K562 (cell line): ENCODE measurements at regions not wholly inside any gene's neighbourhood (a gene's known extent, or its start where the extent isn't known, plus 50 kb on each side); places are given as distances from the start of the nearest gene placed in this dataset.
A peak's percentile ranks its signal among the peaks of the same experiment; 100 is the strongest.

Source experiments
- ATAC-seq: fragments of 200-7000 bp; cut with Tn5 transposase; 3 replicates; pipeline ENCODE4 v1.9.1; 2020; ENCODE audit warnings: moderate library complexity
- BruUV-seq: library from RNA; stranded (reverse); fragments of 400-500 nt; replicated peaks from 2 replicates; lab custom pipeline; 2021; lab: Mats Ljungman, UMichigan
- CTCF ChIA-PET: fragments of 300-600 bp; formaldehyde crosslinking; extraction: SDS; loops from one replicate; lab custom pipeline; 2021; ENCODE audit warnings: low intra/inter-chr PET ratio; lab: Yijun Ruan, JAX
- POLR2A ChIA-PET: fragments of 300-600, 350-650 bp; sonication (Branson Sonifier 250); formaldehyde crosslinking; extraction: SDS; loops from one replicate; lab custom pipeline; 2021; ENCODE audit warnings: antibody characterized with exemption, inconsistent platforms; lab: Yijun Ruan, JAX
- DNase-seq, 4 experiments: peaks; one replicate each; pipeline versions ENCODE4 v3.0.0 to v3.0.0-alpha.2; 2011 to 2018; ENCODE audit warnings: low spot score in 3 of 4, mixed read lengths in 3 of 4; ENCODE audit errors: extremely low read depth in 1 of 4
- FAIRE-seq: peaks from 2 replicates; lab custom pipeline; 2011; peaks lifted over from hg19 to GRCh38; lab: Jason Lieb, UNC
- H2AFZ ChIP-seq: 2 replicates; pipeline ENCODE4 v1.6.0; 2011; ENCODE audit warnings: low read depth, low read length, control low read depth, inconsistent platforms
- H3K27ac ChIP-seq: fragments of 200-600 bp; 3 replicates; pipeline ENCODE4 v1.8.0; 2011; ENCODE audit warnings: low read depth, mild to moderate bottlenecking, control low read depth, inconsistent platforms, low read length, moderate library complexity, mixed read lengths; ENCODE audit errors: extremely low read depth
- H3K27me3 ChIP-seq, 2 experiments: fragments of 300-600 bp in 1 of 2; 2 replicates in 1 of 2; 3 replicates in 1 of 2; pipeline versions ENCODE4 v1.6.0 to v1.8.0; 2011; ENCODE audit warnings: inconsistent platforms in 2 of 2, low read length in 2 of 2, mild to moderate bottlenecking in 1 of 2, mixed read lengths in 1 of 2, moderate library complexity in 1 of 2; ENCODE audit not compliant: control insufficient read depth in 2 of 2, insufficient read depth in 2 of 2
- H3K36me3 ChIP-seq: fragments of 300-600 bp; 3 replicates; pipeline ENCODE4 v1.8.0; 2011; ENCODE audit warnings: mild to moderate bottlenecking, low read length, inconsistent platforms; ENCODE audit not compliant: control insufficient read depth, insufficient read depth
- H3K4me1 ChIP-seq, 2 experiments: fragments of 200-600 bp in 1 of 2; replicated peaks in 1 of 2; 2 replicates in 1 of 2; 3 replicates in 1 of 2; pipeline versions ENCODE4 v1.5.1 to v1.8.0; 2011; ENCODE audit warnings: inconsistent platforms in 2 of 2, low read length in 2 of 2, mild to moderate bottlenecking in 1 of 2, mixed read lengths in 1 of 2, moderate library complexity in 1 of 2; ENCODE audit not compliant: control insufficient read depth in 2 of 2, insufficient read depth in 2 of 2
- H3K4me2 ChIP-seq: 2 replicates; pipeline ENCODE4 v1.6.1; 2011; ENCODE audit warnings: low read length, control low read depth, inconsistent platforms, mixed read lengths; ENCODE audit not compliant: insufficient read depth
- H3K4me3 ChIP-seq: fragments of 200-600 bp; sonication (generic), shearing (Covaris generic); 2 replicates; pipeline ENCODE4 v1.5.1; 2016; ENCODE audit warnings: control low read depth, inconsistent platforms
- H3K79me2 ChIP-seq: fragments of 200-600 bp; 3 replicates; pipeline ENCODE4 v1.8.0; 2011; ENCODE audit warnings: low read length, inconsistent platforms; ENCODE audit not compliant: control insufficient read depth, insufficient read depth
- H3K9ac ChIP-seq, 2 experiments: 2 replicates each; pipeline versions ENCODE4 v1.6.0 to v1.6.1; 2011; ENCODE audit warnings: low read depth in 2 of 2, low read length in 2 of 2, control low read depth in 1 of 2, inconsistent platforms in 1 of 2, mild to moderate bottlenecking in 1 of 2, mixed read lengths in 1 of 2; ENCODE audit not compliant: insufficient read depth in 1 of 2
- H3K9me1 ChIP-seq: one replicate; pipeline ENCODE4 v1.6.0; 2011; ENCODE audit warnings: inconsistent platforms, mild to moderate bottlenecking, low read length, moderate library complexity; ENCODE audit not compliant: control insufficient read depth, insufficient read depth
- H3K9me3 ChIP-seq: replicated peaks from 2 replicates; pipeline ENCODE4 v1.5.1; 2011; ENCODE audit warnings: low read depth, low read length, inconsistent platforms; ENCODE audit not compliant: control insufficient read depth, insufficient read depth
- H4K20me1 ChIP-seq: replicated peaks from 2 replicates; pipeline ENCODE4 v1.6.1; 2011; ENCODE audit warnings: low read length, inconsistent platforms, mixed read lengths; ENCODE audit not compliant: control insufficient read depth, insufficient read depth
- DPF2 ChIP-seq: fragments of 450-650 bp; IDR thresholded peaks from 2 replicates; pipeline ENCODE4 v1.6.1; 2016
- KAT2B ChIP-seq: IDR thresholded peaks from one replicate; pipeline ENCODE4 v1.6.1; 2012; ENCODE audit warnings: low read depth, mild to moderate bottlenecking, control low read depth, inconsistent platforms, low read length, moderate library complexity
- RBM25 ChIP-seq: fragments of 200-400 bp; formaldehyde crosslinking; IDR thresholded peaks from 2 replicates; pipeline ENCODE4 v1.6.1; 2018; ENCODE audit warnings: low read length, low read depth, moderate library complexity; ENCODE audit not compliant: severe bottlenecking
- ZNF316 ChIP-seq: fragments of 450-650 bp; IDR thresholded peaks from 2 replicates; pipeline ENCODE4 v1.6.1; 2016
- WGBS: fragments of 100-300 bp; shearing (Covaris generic); methylation state at CpG from one replicate; pipeline ENCODE4 v1.1.6; 2016; ENCODE audit warnings: low coverage, mixed read lengths; ENCODE audit not compliant: insufficient coverage; ENCODE audit errors: missing lambda C conversion rate; 5-methylcytosine and 5-hydroxymethylcytosine counted together
- in situ Hi-C: fragments of 300-500 bp; cut with MboI; formaldehyde crosslinking; loops from 4 replicates; pipeline ENCODE4 v1.15.0; 2018; ENCODE audit warnings: inconsistent platforms, mixed read lengths
- intact Hi-C: fragments of 100-400 bp; cut with micrococcal nuclease; formaldehyde crosslinking; loops from 2 replicates; pipeline ENCODE4 v1.14.2; 2022
- TF ChIP-seq, protein P1 (sequence below): IDR thresholded peaks from 2 replicates; pipeline ENCODE4 v1.6.1; 2016; ENCODE audit warnings: missing genetic modification characterization, missing compliant biosample characterization

DNA sequence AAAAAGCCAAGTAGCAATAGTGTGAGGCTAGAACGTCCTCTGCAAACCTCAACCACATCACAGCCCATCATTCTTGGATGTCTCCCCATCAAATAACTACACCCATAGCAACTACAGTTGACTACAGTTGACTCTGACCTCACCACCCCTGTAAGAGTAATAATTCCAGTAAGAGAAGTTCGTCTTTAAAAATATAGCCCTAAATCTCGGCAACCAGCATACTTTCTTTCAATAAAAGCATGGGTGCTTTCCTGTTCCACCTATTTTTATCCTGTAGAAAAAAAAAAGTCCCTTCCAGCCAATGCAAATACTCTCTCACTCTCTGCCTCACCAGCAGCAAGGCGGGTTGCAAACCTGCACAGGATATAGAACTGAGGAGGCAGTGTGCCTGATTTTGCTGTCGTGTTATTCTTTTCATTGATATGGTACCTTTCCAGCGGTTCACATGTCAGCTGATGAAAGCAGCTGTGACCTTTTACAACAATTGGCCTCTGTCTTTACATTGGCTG, 187.5 kb upstream of the NFE2L3 start (continued):
- no peak for TF ChIP-seq RBM25
- TF ChIP-seq, protein P1, sequence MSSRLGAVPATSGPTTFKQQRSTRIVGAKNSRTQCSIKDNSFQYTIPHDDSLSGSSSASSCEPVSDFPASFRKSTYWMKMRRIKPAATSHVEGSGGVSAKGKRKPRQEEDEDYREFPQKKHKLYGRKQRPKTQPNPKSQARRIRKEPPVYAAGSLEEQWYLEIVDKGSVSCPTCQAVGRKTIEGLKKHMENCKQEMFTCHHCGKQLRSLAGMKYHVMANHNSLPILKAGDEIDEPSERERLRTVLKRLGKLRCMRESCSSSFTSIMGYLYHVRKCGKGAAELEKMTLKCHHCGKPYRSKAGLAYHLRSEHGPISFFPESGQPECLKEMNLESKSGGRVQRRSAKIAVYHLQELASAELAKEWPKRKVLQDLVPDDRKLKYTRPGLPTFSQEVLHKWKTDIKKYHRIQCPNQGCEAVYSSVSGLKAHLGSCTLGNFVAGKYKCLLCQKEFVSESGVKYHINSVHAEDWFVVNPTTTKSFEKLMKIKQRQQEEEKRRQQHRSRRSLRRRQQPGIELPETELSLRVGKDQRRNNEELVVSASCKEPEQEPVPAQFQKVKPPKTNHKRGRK (tag): no peak

DNA sequence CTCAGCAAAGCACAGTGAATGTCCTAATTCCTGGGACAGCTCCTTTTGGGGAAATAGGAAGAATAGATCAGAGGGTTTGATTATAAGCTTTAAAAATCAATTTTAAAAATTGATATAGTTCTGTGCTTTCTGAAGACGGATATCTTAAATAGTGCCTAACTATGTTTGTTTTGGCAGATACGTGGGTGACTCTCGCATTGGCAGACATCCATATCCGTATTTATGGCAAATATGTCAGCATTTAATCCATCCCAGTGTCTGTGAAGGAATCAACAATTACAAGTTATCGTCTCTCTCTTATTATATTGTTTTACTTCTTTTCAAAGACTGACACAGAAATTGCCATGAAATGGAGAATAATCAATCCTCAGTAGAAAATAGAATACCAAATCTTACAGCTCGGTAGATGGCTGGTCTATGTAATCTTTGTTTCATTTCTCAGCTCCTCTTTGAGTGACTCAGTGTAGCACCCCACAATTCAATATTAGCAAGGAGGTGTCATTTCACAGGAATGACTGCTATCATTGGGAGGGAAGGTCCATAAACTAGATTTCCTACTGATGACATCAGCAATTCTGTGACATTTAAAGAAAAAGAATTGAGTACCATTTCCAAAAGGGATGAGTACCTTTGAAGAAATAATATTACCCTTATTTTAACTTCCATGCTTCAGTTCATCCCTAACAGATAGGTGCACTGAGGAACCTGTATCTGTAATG, 186.4 kb upstream of the NFE2L3 start:
- in situ Hi-C loops: no loop called here
- intact Hi-C loops: no loop called here
- no peak for FAIRE-seq
- no peak overlapping the region for H2AFZ ChIP-seq
- no peaks in the 10 kb centered on the region for H3K36me3 ChIP-seq
- H3K4me2 ChIP-seq: no peak overlapping the region
- ATAC-seq: no peak
- no TSS peak for BruUV-seq
- H3K27me3 ChIP-seq: peaks cover 35 to 42% of the 10 kb centered on the region in 2 experiments
- H3K27ac ChIP-seq: no peak overlapping the region
- 0 out of 2 replicates have a peak, but pooled peaks cover 2% of the 10 kb centered on the region for H3K9me3 ChIP-seq
- POLR2A ChIA-PET: interaction anchor here (0.6 kb wide), 1 partner anchor 24 kb away, joined by 3 read pairs; no protein-coding TSS in a partner anchor
- TF ChIP-seq ZNF316 (0 out of 2 replicates have a peak, but pooled peaks have one; percentile 15), KAT2B (no peak), DPF2 (no peak)
- under 1% methylated on average over 6 of the region's 6 CpGs for WGBS
- no peak overlapping the region for H3K9ac ChIP-seq
- no peak overlapping the region for H3K4me3 ChIP-seq
- no peak for DNase-seq
- no peaks in the 10 kb centered on the region for H4K20me1 ChIP-seq
- no peaks in the 10 kb centered on the region; a peak in 1 of 5 replicates for H3K4me1 ChIP-seq
- H3K79me2 ChIP-seq: no peaks in the 10 kb centered on the region
- H3K9me1 ChIP-seq: no peaks in the 10 kb centered on the region
- CTCF ChIA-PET: no interaction called here
